ENCODE measurements at regions not wholly inside any gene's neighbourhood (a gene's known extent, or its start where the extent isn't known, plus 50 kb on each side); places are given as distances from the start of the nearest gene placed in this dataset.

GRCh38 chr11:86124251-86125233 lies 55.7 kb upstream of the PICALM start:
- no peak overlapping the region for H3K4ac ChIP-seq (ENCODE audit: low read depth, low read length)
- H2BK120ac ChIP-seq (ENCODE audit: insufficient read depth, low read length, poor library complexity), result no peak overlapping the region
- H3K79me2 ChIP-seq (ENCODE audit: control insufficient read depth, insufficient read depth, low read length, poor library complexity), result no peaks in the 10 kb centered on the region
- no peak overlapping the region for H3K14ac ChIP-seq (ENCODE audit: low read length)
- no peaks in the 10 kb centered on the region for H3K36me3 ChIP-seq (ENCODE audit: control insufficient read depth in 1 of 2, insufficient read depth in 2 of 2, low read length in 2 of 2)
- no peak overlapping the region for H3K4me3 ChIP-seq (ENCODE audit: low read depth, low read length)
- no peak overlapping the region for H2AFZ ChIP-seq (ENCODE audit: insufficient read depth, low read length, poor library complexity)
- no peak overlapping the region for H3K4me2 ChIP-seq (ENCODE audit: low read length)
- DNase-seq, result peak; percentile 64 to 93
- H2BK5ac ChIP-seq (ENCODE audit: low read depth, low read length, poor library complexity), result no peak overlapping the region
- H2BK12ac ChIP-seq (ENCODE audit: low read length), result no peak overlapping the region
- H3K79me1 ChIP-seq (ENCODE audit: low read length), result no peaks in the 10 kb centered on the region
- no peak overlapping the region for H4K8ac ChIP-seq (ENCODE audit: low read depth, low read length)
- no peaks in the 10 kb centered on the region for H3K9me3 ChIP-seq (ENCODE audit: insufficient read depth, low read depth, low read length)
- no peak overlapping the region for H2AK5ac ChIP-seq (ENCODE audit: low read length)
- H4K91ac ChIP-seq (ENCODE audit: low read depth, low read length), result no peak overlapping the region
- H3K9ac ChIP-seq (ENCODE audit: low read length), result no peak overlapping the region
- no peaks in the 10 kb centered on the region for H3K27me3 ChIP-seq (ENCODE audit: insufficient read depth, low read length)
- H3K23ac ChIP-seq (ENCODE audit: low read length), result no peak overlapping the region
- no peaks in the 10 kb centered on the region for H3K4me1 ChIP-seq (ENCODE audit: control insufficient read depth in 1 of 2, insufficient read depth in 2 of 2, low read length in 2 of 2)
- H3K27ac ChIP-seq (ENCODE audit: low read depth, low read length), result no peak overlapping the region
- H4K12ac ChIP-seq (ENCODE audit: low read depth, low read length), result no peak overlapping the region
- no peak overlapping the region for H3K18ac ChIP-seq (ENCODE audit: low read length)
- WGBS (ENCODE audit: extremely low coverage, insufficient coverage, insufficient read length), result no CpG with 5 or more reads among the region's 3 CpGs

DNA sequence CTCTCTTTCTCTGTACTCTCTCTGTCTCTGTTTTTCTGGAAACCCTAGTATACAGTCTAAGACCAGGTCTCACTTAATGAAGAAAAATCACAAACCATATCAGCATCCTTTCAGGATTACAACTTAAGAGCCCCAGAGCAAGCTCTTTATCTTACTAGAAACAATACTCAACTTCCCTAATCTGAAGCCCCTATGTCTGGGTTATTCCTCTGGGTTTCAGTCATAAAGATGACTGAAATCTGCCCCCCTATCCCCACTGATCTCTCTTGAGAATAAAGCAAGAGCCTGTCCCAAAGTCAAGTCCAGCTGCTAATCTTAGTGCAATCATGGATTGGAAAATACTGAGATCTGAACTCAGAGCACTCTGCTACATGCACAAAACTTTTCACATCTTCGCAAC lies 53.9 kb upstream of the PICALM start:
- no peak overlapping the region for H4K8ac ChIP-seq (ENCODE audit: low read depth, low read length)
- no peak overlapping the region for H3K27ac ChIP-seq (ENCODE audit: low read depth, low read length)
- H3K9ac ChIP-seq (ENCODE audit: low read length), result no peak overlapping the region
- H2BK5ac ChIP-seq (ENCODE audit: low read depth, low read length, poor library complexity), result no peak overlapping the region
- H3K9me3 ChIP-seq (ENCODE audit: insufficient read depth, low read depth, low read length), result no peaks in the 10 kb centered on the region
- H3K14ac ChIP-seq (ENCODE audit: low read length), result no peak overlapping the region
- H3K23ac ChIP-seq (ENCODE audit: low read length), result no peak overlapping the region
- H3K27me3 ChIP-seq (ENCODE audit: insufficient read depth, low read length), result no peaks in the 10 kb centered on the region
- no peak for DNase-seq
- H4K12ac ChIP-seq (ENCODE audit: low read depth, low read length), result no peak overlapping the region
- H3K36me3 ChIP-seq (ENCODE audit: control insufficient read depth in 1 of 2, insufficient read depth in 2 of 2, low read length in 2 of 2), result no peaks in the 10 kb centered on the region
- no peak overlapping the region for H3K4me3 ChIP-seq (ENCODE audit: low read depth, low read length)
- no peak overlapping the region for H2BK12ac ChIP-seq (ENCODE audit: low read length)
- no peak overlapping the region for H4K91ac ChIP-seq (ENCODE audit: low read depth, low read length)
- no peak overlapping the region for H3K4me2 ChIP-seq (ENCODE audit: low read length)
- H2AK5ac ChIP-seq (ENCODE audit: low read length), result no peak overlapping the region
- no peaks in the 10 kb centered on the region for H3K79me2 ChIP-seq (ENCODE audit: control insufficient read depth, insufficient read depth, low read length, poor library complexity)
- WGBS (ENCODE audit: extremely low coverage, insufficient coverage, insufficient read length), result no CpG with 5 or more reads among the region's 1 CpG
- no peak overlapping the region for H3K18ac ChIP-seq (ENCODE audit: low read length)
- no peak overlapping the region for H2BK120ac ChIP-seq (ENCODE audit: insufficient read depth, low read length, poor library complexity)
- no peak overlapping the region for H3K4ac ChIP-seq (ENCODE audit: low read depth, low read length)
- H2AFZ ChIP-seq (ENCODE audit: insufficient read depth, low read length, poor library complexity), result no peak overlapping the region
- no peaks in the 10 kb centered on the region for H3K79me1 ChIP-seq (ENCODE audit: low read length)
- no peaks in the 10 kb centered on the region for H3K4me1 ChIP-seq (ENCODE audit: control insufficient read depth in 1 of 2, insufficient read depth in 2 of 2, low read length in 2 of 2)

DNA sequence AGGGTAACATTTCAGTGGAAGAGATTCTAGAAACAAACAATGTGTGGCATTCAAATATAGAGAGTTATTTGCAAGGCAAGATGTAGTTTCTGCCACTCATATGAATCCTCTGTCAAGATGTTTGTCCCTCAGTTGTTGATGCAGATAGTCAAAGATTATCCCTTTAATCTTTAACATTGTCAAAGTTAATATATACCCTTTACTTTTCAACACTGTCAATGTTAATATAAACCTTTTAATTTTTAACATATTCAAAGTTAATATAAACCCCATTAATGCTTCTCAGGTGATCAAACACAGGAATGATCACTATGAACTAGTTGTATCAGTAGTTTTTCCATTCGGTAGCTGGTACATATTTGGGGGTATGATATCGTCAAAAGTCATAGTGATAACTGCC lies 51.9 kb upstream of the PICALM start:
- H4K12ac ChIP-seq (ENCODE audit: low read depth, low read length), result no peak overlapping the region
- no peak overlapping the region for H3K9ac ChIP-seq (ENCODE audit: low read length)
- H3K14ac ChIP-seq (ENCODE audit: low read length), result no peak overlapping the region
- H3K4me2 ChIP-seq (ENCODE audit: low read length), result no peak overlapping the region
- H3K36me3 ChIP-seq (ENCODE audit: control insufficient read depth in 1 of 2, insufficient read depth in 2 of 2, low read length in 2 of 2), result no peaks in the 10 kb centered on the region
- H3K4me3 ChIP-seq (ENCODE audit: low read depth, low read length), result no peak overlapping the region
- H3K79me2 ChIP-seq (ENCODE audit: control insufficient read depth, insufficient read depth, low read length, poor library complexity), result no peaks in the 10 kb centered on the region
- H4K91ac ChIP-seq (ENCODE audit: low read depth, low read length), result no peak overlapping the region
- no peak overlapping the region for H2BK5ac ChIP-seq (ENCODE audit: low read depth, low read length, poor library complexity)
- no peak overlapping the region for H3K23ac ChIP-seq (ENCODE audit: low read length)
- DNase-seq, result no peak
- H2BK12ac ChIP-seq (ENCODE audit: low read length), result no peak overlapping the region
- H3K27me3 ChIP-seq (ENCODE audit: insufficient read depth, low read length), result no peaks in the 10 kb centered on the region
- H3K18ac ChIP-seq (ENCODE audit: low read length), result no peak overlapping the region
- H3K9me3 ChIP-seq (ENCODE audit: insufficient read depth, low read depth, low read length), result no peaks in the 10 kb centered on the region
- no CpG with 5 or more reads among the region's 2 CpGs for WGBS (ENCODE audit: extremely low coverage, insufficient coverage, insufficient read length)
- peaks cover 0 to 2% of the 10 kb centered on the region in 2 experiments for H3K4me1 ChIP-seq (ENCODE audit: control insufficient read depth in 1 of 2, insufficient read depth in 2 of 2, low read length in 2 of 2)
- H2BK120ac ChIP-seq (ENCODE audit: insufficient read depth, low read length, poor library complexity), result no peak overlapping the region
- no peak overlapping the region for H3K27ac ChIP-seq (ENCODE audit: low read depth, low read length)
- no peak overlapping the region for H2AK5ac ChIP-seq (ENCODE audit: low read length)
- H4K8ac ChIP-seq (ENCODE audit: low read depth, low read length), result no peak overlapping the region
- H3K4ac ChIP-seq (ENCODE audit: low read depth, low read length), result no peak overlapping the region
- H2AFZ ChIP-seq (ENCODE audit: insufficient read depth, low read length, poor library complexity), result no peak overlapping the region
- H3K79me1 ChIP-seq (ENCODE audit: low read length), result no peaks in the 10 kb centered on the region

DNA sequence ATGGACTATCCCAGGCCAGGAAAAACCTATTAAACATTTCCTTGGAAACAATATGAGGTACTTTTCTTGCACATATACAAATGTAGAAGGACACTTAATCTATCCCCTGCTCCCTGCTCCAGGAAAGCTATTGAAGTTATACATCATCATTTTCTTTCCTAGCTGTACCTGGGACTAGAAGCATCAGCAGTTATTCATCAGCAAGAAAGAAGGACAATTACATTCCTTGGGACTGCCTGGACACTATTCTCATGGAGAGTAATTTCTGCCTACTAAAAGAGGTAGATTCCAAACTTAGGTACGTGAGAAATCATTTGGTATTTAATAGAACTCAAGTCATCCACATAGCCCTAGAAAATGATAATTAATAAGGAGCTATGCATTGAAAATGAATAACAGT lies 51.0 kb upstream of the PICALM start:
- Histone ChIP-seq H2AFZ (ENCODE audit: insufficient read depth, low read length, poor library complexity) (no peak overlapping the region), H3K36me3 (ENCODE audit: control insufficient read depth in 1 of 2, insufficient read depth in 2 of 2, low read length in 2 of 2) (no peaks in the 10 kb centered on the region), H3K14ac (ENCODE audit: low read length) (no peak overlapping the region), H3K23ac (ENCODE audit: low read length) (no peak overlapping the region), H3K18ac (ENCODE audit: low read length) (no peak overlapping the region), H3K4me3 (ENCODE audit: low read depth, low read length) (no peak overlapping the region), H3K4ac (ENCODE audit: low read depth, low read length) (no peak overlapping the region), H3K4me2 (ENCODE audit: low read length) (no peak overlapping the region), H2AK5ac (ENCODE audit: low read length) (no peak overlapping the region), H4K91ac (ENCODE audit: low read depth, low read length) (no peak overlapping the region), H2BK12ac (ENCODE audit: low read length) (no peak overlapping the region), H2BK120ac (ENCODE audit: insufficient read depth, low read length, poor library complexity) (no peak overlapping the region), H3K79me2 (ENCODE audit: control insufficient read depth, insufficient read depth, low read length, poor library complexity) (no peaks in the 10 kb centered on the region), H3K9me3 (ENCODE audit: insufficient read depth, low read depth, low read length) (no peaks in the 10 kb centered on the region), H4K8ac (ENCODE audit: low read depth, low read length) (no peak overlapping the region), H2BK5ac (ENCODE audit: low read depth, low read length, poor library complexity) (no peak overlapping the region), H3K79me1 (ENCODE audit: low read length) (no peaks in the 10 kb centered on the region), H3K27me3 (ENCODE audit: insufficient read depth, low read length) (no peaks in the 10 kb centered on the region), H3K9ac (ENCODE audit: low read length) (no peak overlapping the region), H3K27ac (ENCODE audit: low read depth, low read length) (no peak overlapping the region), H3K4me1 (ENCODE audit: control insufficient read depth in 1 of 2, insufficient read depth in 2 of 2, low read length in 2 of 2) (peaks cover 0 to 2% of the 10 kb centered on the region in 2 experiments), H4K12ac (ENCODE audit: low read depth, low read length) (no peak overlapping the region)
- DNase-seq, result no peak
- no CpG with 5 or more reads among the region's 1 CpG for WGBS (ENCODE audit: extremely low coverage, insufficient coverage, insufficient read length)

All from trophoblast cell (in vitro differentiated cells and primary cell).